ENCODE measurements at regions not wholly inside any gene's neighbourhood (a gene's known extent, or its start where the extent isn't known, plus 50 kb on each side); places are given as distances from the start of the nearest gene placed in this dataset.

DNA sequence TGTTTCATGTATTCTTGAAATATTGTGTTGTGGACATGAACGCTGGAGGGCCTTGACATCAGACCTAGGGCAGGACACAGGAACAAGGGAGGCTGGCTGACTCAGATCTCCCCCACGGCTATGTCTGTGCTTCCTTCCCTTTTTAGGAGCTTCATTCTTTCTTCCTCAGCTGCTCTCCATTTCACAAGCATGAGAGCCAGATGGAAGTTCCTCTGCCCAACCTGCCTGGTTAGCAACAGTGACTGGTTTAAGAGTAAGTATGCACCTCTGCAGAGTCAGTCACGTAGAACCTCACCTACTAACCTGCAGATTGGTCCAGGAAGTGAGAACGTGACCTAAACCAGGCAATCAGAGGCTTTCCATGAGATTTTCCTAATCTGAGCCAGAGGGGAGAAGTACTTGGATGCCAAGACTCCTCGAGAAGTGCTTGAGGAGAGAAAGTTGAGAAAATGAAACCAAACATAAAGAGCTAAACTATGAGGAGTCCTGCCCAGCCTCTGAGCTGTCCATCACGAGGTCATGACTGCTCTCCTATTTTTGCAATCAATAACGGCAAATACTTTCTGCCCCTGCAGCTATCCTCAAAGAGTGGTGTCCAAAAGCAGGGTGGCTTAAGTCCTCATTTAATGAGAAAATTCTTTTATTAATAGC is 465.2 kb upstream of the CITED2 start:
- no peak for DNase-seq

- DNase-seq, result no peak
These were observed 459.8 kb upstream of the CITED2 start for GRCh38 chr6:139834232-139834631.

- no peak for DNase-seq
These were observed 459.1 kb upstream of the CITED2 start for GRCh38 chr6:139833592-139833991.

- no peak for DNase-seq
These were observed 458.3 kb upstream of the CITED2 start for GRCh38 chr6:139832493-139833305.

GRCh38 chr6:139829576-139829975 is 455.1 kb upstream of the CITED2 start:
- DNase-seq, result no peak

GRCh38 chr6:139828751-139829519 is 454.5 kb upstream of the CITED2 start:
- no peak for DNase-seq

DNA sequence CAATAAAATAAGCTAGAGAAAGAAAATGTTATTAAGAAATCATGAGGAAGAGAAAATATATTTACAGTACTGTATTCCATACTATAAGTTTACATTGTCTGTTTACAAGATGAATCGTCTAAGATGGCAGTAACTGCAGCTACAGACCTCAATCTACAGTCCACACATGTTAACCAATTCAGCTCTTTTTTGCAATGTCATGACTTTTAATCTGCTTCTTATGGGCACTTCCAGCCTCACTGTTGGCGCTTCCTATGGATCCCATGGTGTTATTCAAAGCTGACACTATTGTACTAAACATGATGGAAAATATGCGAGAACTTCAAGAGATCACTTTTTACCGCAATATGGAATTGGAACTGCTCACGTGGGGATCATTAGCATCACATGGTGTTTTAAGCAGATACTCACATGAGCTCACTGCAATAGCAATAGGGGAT is 451.5 kb upstream of the CITED2 start:
- no peak for DNase-seq

DNA sequence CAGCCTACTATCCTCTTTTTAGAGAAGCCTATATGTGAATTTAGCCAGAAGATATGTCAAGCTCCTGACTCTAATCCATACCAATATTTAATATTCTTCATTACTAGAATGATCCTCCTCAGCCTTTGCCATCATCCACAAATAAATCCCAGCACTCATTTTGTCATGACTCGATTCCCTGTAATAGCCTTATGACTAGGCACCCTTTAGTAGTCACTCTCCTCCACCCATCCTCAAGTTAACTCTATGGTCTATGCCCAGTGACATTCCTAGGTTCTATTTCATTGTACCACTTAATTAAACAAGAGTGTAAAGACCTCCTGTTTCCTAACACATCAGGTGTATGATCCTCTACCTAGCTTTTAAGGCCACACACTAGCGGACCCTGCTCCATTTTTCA is 450.4 kb upstream of the CITED2 start:
- no peak for DNase-seq

DNA sequence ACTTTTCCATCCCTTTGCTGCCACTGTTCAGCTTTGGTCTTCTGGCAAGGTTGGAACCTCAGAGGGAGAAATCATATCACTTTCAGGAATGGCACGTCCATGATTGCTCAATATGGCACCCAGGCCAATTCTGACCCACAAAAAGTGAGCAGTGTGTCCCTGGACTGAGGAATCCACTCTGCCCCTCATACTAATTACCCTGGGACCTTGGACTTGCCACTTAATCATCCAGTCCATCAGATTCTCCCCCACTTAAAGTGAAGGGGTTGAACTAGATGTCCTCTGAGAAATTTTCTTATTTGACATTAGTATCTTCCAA is 449.3 kb upstream of the CITED2 start:
- no peak for DNase-seq

GRCh38 chr6:139823099-139823807 is 448.8 kb upstream of the CITED2 start:
- no peak for DNase-seq

DNA sequence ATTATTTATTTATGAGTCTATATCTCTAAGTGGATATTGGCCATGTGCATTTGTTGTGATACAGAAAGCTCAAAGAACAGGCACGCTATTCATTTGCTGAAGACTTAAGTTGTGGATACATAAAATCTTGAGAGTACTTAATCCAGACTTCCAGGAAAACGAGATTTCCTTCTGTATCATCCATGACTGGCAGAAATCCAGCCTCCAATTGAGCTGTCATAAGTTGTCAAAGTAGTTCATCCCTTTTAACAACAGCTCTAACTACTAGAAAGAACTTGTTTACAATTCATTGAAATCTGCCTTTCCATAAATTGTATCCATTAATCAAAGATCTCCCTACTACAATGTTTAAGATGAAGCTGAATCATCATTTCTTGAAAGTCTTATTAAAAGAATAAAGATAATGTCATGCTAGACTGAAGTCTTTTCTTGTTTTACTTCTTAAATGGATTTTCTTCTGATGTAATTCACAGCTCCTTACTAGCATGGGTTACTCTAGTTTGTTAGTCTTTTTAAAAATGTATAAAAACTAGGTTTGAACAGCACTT is 447.3 kb upstream of the CITED2 start:
- no peak for DNase-seq

- no peak for DNase-seq
These were observed 445.8 kb upstream of the CITED2 start for GRCh38 chr6:139820210-139820609.

DNA sequence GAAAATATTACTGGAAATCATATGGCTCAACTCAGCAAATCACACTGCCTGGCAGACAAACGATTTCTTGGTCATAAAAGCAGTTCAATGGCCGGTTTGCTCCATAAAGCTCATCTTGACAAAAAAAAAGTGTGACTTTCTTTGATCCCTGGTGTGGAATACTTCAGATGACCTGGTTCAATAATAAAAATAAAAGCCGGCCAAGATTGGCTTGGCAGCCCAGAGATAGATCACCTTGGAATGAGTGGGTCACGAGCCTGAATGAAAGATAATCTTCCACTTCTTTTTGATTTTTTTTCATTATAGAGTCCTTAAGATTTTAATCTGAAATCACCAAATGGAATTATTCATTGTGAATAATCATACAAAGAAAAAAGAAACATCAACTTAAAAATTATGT is 445.3 kb upstream of the CITED2 start:
- no peak for DNase-seq

DNA sequence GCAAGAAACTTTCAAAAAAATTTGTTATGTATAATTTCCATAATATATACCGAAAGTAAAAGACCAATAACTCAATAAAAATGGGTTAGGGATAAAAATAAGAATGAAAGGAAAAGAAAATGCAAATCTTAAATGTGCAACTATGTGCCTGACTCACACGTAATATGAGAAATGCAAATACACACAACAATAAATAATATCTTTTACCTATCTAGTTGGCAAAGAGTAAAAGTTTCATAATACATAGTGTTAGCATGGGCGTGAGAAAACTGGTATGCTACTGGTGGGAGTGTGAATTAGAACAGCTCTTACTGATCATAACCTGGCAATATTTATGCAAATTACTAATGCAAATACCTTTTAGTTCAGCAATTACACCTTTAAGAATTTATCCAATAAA is 438.5 kb upstream of the CITED2 start:
- DNase-seq, result no peak

- no peak for DNase-seq
These were observed 427.3 kb upstream of the CITED2 start for GRCh38 chr6:139801571-139802321.

DNA sequence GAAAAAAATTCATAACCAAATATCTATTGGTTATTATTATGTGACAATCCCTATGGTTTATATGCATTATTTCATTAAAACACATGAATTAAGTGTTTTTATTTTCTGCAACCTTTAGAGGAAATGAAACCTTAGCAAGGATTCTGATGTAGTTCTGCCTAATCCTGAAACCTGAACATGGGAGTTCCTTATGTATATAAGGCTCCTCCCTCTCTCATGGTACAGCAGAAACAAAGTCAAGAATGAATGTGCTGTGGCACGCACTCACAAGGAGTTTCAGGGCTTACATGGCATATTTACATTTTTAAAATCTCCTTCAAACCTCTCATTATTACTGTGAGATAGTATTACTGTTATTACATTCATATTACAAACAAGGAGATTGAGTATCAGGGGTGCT is 426.4 kb upstream of the CITED2 start:
- no peak for DNase-seq

GRCh38 chr6:139790527-139790926 is 416.1 kb upstream of the CITED2 start:
- no peak for DNase-seq

GRCh38 chr6:139784222-139784769 is 409.8 kb upstream of the CITED2 start:
- DNase-seq, result no peak

DNA sequence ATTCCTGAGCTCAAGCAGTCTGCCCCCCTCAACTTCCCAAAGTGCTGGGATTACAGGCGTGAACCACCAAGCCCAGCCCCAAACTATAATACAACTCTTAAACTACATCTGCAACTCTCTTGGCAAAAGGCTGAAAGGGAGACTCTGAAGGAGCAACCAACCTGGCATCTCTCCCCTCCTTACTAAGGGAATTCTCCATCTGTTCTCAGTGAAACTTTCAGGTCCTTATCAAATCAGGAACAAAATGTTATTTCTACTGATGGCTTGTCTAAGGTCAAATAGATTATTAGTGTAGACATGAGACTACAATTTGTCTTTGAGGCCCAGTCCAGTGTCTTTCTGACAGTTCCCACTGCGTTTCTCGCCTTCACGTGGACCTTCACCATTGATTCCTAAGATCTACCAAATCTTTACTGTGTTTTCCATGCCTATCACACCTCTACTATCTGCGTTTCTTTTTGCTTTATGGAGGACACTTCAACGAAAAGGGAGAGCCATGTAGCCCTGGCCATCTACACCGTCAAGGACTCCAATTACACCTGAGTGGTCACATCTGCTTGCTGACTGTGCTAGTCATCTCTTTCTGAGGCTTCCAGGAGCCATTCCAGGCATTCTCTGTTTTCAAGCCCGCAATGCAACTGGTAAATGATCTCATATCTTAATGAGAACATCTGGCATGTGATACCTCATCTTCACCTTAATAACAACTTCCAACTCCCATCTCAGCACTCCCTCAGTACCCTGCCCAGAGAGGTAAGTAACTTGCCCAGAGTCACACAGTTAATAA is 405.7 kb upstream of the CITED2 start:
- no peak for DNase-seq

GRCh38 chr6:139778688-139779087 is 404.2 kb upstream of the CITED2 start:
- DNase-seq, result no peak

GRCh38 chr6:139778106-139778505 is 403.7 kb upstream of the CITED2 start:
- DNase-seq, result no peak
